GM18909 (cell line): ENCODE measurements at regions not wholly inside any gene's neighbourhood (a gene's known extent, or its start where the extent isn't known, plus 50 kb on each side); places are given as distances from the start of the nearest gene placed in this dataset.

Experiments
- ATAC-seq: cut with Tn5 transposase; IDR thresholded peaks from one replicate; pipeline ENCODE4 v1.9.1; 2021; ENCODE audit warnings: mild to moderate bottlenecking; ENCODE audit not compliant: unreplicated experiment, poor library complexity

DNA sequence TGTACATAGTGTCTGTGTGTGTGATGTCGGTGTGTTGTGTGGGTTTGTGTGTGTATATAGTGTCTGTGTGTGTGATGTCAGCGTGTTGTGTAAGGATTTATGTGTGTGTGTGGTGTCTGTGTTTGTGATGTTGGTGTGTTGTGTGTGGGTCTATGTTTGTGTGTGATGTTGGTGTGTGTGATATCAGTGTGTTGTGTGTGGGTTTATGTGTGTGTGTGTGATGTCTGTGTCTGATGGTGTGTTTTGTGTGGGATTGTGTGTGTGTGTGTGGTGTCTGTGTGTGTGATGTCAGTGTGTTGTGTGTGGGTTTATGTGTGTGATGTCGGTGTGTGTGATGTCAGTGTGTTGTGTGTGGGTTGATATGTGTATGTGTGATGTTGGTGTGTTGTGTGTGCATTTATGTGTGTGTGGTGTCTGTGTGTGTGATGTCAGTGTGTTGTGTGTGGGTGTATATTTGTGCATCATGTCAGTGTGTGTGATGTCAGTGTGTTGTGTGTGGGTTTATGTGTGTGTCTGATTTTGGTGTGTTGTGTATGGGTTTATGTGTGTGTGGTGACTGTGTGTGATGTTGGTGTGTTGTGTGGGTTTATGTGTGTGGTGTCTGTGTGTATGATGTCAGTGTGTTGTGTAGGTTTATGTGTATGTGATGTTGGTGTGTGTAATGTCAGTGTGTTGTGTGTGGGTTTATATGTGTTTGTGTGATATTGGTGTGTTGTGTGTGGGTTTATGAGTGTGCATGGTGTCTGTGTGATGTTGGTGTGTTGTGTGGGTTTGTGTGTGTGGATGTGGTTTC lies 102.4 kb upstream of the CD93 start:
- ATAC-seq: no peak

DNA sequence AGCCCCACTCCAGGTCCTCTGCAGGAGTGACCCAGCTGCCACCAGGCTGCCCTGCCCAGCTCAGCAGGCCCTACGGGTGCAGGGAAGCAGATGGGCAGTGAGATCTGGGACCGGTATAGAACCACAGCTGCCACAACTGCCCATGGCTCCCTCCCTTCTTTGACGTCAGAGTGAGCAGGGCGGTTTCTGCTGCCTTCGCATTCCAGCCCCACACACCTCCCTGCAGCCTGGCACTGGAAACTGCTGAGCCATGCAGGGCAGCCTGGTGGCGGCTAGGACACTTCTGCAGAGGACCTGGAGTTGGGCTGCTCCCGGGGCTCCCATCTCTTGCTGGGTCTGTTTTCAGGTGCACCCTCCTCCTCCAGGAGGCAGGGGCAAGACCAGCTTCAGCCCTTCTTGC lies 101.6 kb upstream of the CD93 start:
- ATAC-seq: no peak

DNA sequence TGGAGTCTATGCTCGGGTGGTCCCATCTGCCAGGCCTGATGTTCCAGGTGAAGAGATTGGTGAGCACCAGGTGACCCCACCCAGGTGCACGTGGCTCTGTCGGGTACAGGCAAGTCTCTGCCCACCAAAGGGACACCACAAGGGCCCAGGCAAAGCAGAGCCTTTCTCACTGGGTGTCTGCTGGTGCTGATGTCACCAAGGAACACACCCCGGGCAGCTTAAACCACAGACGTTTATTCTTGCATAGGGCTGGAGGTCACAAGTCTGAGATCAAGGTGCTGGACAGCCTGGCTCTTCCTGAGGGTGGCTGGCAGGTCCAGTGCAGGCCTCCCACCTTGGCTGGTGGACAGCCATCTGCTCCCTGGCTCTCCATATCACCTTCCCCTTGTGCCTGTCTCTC lies 100.7 kb upstream of the CD93 start:
- ATAC-seq: no peak

DNA sequence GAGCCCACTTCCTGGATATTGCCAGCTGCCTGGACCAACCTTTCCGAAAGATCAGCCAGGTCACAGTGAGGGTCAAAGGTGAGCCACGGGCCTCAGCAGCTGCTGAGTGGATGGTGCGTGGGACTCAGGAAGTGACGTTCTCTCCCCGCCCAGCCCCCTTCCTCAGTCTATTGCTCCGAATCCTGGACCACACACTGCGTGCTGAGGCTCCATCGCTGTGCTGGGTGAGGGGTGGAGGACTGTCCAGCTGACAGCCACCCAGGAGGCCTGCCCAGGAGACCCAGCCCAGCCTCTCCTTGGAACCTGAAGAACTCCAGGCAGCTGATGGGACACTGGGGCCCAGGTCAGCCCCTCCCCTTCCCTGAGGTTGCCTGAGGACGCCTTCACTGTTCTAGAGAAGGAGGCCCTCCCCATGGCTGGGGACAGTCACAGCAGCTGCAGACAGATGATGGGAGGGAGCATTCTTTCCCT lies 94.4 kb upstream of the CD93 start:
- ATAC-seq: no peak

DNA sequence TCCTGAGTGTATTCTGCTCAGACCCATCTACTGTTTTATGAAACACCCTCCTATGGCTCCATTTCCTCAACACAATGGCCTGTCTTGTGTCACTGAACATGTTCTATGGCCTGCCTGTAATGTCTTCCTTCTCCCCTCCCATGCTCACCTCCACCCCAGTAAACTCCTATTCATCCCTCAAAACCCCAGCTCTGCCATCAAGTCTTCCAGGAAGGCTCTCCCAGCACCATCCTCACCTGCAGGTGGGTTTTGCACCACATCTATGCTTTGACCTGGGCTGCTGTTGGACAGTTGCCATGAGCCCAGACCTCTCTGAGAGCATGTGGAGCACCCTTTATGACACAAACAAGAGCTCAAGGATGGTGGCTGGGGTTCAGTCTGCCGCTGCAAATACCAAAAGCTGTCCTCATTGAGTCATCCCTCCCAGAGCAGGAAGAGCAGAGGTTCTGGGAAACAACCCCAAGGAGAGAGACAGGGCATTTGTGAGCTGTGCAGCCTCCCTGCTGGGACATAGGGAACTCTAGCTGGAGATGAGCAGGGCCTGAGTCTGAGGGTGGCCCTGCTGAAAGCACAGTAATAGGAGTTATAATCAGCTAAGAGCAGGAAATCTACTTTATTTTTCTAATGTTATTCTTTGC lies 93.8 kb upstream of the CD93 start:
- no peak for ATAC-seq

DNA sequence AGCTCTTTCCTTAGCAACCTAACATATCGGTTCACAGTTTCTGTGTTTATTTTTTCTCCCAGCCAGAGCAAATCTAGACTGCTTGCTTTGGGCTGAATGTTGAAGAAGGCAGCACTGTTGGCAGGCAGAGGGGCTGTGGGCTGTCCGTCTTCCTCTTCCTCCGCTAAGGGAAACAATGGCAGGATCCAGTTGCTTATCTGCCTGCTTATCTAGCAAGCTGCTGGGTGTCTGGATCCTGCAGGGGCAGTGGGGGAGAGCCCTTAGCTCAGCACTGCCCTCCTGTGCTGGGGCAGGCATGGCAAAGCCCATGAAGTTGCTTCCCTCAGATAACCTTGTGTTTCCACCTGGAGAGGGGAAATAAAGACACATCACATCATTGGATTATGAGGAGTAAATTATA lies 92.7 kb upstream of the CD93 start:
- ATAC-seq: no peak

DNA sequence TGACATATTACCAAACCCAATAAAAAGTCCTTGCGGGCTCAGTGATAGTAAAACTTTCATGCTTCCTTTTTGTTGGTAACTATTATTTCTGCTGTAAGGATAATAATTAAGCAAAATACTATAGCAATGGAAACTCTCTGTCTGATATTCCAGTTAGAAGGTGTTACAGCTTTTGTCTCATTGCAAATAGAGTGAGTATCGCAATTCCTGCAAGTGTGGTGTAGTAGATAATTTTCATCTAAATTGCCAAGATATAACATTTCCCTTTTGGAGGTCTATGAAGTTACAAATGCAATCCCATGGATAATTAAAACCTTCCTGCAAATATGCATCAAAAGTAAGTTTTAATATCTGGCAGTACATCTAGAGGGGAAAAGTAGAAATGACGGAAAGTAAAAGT lies 88.7 kb upstream of the CD93 start:
- no peak for ATAC-seq

DNA sequence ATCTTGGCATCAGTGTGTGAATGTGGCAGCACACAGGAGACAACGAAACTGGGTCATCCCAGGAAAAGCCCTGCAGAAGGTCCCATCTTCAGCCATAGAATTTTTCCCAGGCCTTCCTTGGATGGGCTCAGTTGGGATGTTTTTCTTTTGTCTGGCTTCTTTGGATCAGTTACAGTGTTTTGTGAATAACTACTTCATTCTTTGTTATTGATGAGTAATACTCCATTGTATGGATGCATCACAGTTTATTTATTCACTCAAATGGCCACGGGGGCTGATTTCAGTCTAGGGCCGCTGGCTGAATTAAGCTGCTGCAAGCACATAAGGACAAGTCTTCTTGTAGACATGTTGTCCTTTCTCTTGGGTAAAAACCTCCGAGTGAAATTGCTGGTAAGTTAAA lies 81.3 kb upstream of the CD93 start:
- ATAC-seq: no peak

DNA sequence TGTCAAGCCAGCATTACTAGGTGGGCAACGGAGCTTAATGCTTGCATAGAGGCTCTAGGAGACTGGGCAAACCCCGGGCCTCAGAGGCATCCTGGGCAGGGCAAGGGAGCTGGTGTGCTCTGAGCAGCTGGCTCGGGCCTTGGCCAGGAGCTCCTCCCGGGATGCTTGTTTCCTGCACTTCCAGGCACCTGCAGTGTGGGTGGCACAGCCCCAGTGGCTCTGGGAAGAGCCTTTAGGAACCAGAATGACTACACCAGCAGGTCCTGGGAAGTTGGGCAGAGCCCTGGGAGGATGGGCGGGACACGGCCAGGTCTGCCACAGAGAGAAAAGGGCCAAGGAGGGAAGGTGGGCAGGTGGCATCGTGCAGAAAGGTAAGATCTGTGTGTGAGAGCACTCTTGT lies 80.4 kb upstream of the CD93 start:
- no peak for ATAC-seq

DNA sequence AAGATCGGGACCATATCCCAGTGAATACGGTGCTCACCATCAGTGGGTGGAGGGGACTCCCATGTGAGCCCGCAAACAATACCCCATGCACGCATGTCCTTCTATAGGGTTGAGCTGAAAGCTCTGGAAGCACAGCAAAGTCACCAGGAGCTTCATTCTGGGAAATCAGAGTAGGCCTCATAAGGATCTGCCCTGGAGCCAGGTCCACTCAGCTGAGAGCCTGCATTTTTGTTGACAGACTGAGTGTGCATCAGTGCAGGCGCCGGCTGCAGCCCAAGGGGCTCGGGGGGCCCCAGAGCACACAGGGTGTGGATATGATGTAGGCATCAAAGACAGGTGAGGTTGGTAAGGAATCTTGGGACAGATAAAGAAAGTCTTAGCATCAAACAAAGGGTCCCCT lies 79.8 kb upstream of the CD93 start:
- ATAC-seq: no peak

DNA sequence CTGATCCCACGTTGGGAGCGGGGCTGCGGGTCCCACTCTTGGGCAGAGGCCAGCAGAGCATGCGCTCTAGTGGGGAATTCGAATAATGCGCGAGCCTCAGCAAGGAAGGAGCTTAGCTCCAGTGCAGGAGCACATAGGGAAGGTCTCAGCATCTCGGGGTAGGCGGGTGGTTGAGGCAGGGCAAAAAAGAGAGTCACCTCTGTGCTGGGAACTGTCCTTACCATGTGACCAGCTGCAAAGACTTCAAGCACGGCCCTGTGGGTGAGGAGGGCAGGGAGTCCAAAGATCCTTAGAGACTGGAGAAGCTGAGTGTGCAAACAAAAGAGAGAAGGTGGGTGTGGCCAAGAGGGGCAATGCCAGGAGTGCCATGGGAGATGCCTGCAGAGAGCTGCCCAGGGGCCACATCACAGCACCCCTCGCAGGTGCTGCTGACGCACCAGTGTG lies 79.2 kb upstream of the CD93 start:
- ATAC-seq: no peak

DNA sequence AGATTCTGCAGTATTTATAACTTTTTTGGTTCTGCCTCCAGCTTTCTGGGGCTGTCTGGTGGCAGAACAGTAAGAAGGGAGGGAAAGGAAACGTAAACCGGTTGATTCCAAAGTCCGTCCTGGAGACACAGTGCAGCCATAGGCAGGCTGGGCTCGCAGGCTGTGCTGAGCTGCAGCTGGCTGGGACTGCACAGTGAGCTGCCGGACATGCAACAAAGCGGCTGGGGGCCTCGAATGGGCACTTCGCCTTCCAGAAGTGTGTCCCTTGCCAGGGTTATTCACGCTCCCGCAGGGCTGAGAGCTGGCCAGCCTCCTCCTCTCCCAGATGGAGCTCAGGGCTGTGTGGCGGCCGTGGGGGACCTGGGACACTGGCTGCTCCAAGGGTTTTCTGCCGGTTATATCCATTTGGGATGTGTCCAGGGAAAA lies 78.1 kb upstream of the CD93 start:
- no peak for ATAC-seq

DNA sequence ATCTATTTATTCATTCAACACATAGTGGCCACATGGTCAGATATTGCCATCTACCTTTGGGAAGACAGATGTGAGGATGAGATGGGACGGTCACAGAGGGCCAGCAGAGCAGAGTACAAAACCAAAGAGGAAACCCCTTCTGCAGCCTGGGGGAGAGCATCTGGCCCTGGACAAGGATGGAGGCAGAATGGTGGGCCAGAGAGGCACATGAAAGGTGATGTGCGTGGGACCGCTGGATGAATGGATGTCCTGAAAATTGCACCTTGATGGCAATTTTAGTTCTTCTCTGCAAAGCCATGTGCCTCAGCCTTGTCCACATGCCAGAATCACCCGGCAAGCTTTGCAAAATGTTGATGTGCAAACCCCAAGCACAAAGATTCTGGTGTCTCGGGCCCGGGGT lies 77.4 kb upstream of the CD93 start:
- no peak for ATAC-seq

DNA sequence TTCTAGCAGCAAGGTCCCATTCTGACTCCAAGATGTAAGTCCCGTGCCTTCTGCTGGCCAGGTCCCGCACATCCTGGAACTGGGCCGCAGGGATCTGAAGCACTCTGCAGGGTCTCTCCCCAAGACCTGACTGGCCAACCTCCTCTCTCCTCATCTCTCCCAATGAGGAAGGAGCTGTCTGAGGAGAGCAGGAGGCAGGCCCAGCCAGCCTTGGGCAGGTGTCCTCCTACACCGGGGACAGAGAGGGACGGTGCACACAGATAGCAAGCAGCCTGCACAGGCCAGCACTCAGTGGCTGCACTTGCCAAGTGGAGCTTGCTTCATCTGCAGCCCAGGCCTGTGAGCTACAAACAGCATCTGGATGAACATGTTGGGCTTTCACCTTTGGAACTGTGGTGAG lies 76.8 kb upstream of the CD93 start:
- no peak for ATAC-seq

DNA sequence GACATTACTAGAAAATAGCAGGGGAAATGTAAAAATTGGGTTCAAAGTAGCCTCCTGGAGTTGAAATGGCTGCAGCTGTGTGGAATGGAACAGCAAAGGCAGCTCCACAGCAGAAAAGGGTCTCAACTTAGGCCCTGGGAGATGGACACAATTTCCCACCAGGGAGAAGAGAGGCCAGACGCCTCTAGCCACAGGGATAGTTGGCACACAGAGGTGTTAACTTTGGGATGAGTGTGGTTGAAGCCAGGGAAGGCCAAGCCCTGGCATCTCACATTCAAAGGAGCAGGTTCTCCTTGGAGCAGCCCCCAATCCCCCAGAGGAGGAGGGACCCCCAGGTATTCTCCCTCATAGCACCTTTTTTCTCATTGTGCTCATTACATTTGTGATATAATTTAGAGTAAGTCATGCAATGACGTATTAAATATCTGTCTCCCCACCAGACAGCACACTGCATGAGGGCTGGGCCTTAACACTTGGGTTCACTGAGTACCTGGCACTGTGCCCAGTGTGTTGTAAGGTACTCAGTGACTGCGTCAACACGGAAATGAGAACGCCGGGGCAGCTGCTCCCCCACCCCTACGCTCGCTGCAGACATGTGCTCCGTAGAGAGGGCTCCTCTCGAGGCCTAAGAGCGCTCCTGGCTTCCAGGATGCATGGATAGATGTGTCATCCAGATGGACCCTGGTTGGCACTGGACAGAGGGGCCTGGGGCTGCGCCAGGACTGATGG lies 76.0 kb upstream of the CD93 start:
- ATAC-seq: no peak

DNA sequence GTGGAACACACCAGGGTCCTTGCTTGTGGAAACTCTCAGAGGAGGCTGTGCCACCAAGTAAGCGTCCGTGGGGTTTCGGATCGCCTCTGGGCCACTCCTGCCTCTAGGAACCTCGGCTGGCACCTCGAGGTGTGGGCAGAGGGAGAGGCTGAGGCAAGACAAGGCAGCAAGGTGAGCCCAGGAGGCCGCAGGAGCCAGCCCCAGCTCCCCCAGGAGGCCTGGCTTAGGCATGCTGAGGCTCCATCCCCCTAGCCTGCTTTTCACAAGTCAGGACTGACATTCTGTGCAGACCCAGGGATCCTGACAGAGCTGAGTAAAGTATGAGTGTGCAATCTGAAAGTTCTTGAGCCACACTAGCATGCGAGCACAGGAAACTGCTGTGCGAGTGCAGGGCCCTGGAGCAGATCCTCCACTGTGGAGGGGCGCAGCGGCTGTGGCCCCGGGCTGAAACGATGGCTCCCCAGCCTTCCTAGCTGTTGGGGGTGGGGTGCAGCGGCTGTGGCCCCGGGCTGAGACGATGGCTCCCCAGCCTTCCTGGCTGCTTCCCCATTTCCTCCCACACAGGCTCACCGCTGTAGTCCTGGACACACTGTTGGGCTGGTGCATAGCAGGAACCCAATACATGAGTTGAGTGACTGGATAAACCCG lies 75.2 kb upstream of the CD93 start:
- no peak for ATAC-seq

DNA sequence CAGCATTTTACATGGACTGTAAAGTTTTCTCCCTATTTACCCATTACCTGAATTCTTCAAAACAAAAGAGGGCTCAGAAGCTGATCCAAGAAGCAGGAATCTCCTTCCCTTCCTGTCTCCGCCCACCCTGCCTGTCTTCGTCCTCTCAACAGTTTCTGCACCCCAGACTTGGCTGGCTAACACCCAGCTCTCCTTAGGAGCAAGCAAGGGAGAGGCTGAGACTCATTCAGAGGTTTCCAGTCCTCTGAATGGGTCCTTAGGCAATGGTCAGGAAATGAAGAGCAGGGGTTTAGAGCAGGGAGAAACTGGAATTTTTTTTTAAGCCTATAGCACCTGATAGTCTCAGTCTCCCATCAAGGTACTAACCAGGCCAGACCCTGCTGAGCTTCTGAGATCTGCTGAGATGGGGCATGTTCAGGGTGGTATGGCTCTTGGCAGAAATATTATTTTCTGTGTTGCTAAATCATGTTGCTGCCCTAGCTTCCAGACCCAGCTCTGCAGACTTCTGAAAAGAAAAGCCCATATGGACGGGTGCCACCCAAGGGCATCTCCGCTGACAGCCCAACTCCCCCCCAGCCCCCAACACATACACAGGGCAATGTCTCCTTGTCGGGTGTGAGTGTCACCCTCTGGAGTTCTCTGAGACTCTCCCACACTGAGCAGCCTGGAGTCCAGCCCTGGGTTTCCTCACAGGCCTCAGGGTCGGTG lies 74.6 kb upstream of the CD93 start:
- ATAC-seq: no peak

DNA sequence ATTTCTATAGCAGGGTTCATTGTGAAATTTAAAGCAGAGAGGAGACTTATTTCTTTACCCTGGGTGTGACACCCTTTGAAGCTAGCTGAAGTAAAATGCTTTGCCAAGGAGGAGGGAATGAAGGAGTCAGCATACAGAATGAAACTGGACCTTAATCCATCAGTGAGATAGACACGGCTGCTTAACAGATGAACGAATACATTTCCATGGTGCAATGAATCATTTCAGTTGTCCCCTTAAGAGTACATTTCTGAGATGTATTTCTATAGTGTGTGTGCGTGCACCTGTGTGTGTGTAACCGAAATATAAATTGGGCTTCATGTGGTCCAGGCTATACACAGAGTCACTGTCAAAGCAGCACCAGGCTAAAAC lies 73.8 kb upstream of the CD93 start:
- ATAC-seq: no peak

DNA sequence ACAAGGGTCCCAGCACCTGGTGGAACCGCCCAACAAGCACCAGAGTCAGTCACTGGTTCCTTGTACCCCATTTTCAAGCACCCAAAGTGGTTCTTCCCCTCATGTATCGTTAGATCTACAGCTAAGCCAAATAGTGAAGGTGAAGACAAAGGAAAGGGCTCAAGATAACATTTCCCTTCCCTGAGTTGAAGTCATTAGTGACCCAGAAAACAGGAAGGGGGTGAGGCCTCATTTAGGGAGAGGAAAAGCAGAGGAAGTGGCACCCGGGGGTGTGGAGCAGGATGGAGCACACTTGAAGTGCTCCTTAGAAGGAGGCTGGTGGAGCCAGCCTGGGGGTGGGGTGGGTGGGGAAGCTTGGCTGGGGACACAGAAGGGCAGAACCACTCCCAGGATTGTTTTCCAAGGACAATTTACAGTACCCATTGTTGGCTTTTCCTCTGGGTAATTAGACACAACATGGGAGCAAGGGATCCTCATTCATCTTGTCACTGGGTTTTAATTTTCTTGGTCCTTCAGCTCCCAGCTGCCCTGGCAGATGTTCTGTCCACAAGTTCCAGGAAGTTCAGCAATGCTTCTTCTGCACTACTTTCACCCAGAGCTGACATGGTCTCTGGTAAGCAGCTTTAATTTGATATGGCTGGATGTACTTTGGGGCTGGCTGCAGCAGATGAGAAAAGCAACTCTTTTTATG lies 73.3 kb upstream of the CD93 start:
- ATAC-seq: no peak

DNA sequence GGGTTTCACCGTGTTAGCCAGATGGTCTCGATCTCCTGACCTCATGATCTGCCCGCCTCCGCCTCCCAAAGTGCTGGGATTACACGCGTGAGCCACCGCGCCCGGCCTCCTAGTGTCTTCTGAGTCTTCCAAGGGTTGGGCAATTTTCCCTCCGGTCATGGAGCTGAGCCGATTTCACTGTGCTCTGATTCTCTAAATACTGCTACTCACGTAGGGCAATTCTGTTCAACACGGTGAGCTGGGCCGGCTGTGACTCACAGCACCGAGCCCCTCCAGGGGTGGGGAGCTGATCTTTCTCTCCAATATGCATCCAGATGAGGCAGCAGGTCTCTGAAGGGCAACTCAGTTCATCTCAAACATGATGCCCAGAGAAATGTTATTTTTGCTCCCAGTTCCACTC lies 71.6 kb upstream of the CD93 start:
- ATAC-seq: no peak
